Heart left ventricle (tissue), 13 donors: ENCODE measurements at regions not wholly inside any gene's neighbourhood (a gene's known extent, or its start where the extent isn't known, plus 50 kb on each side); places are given as distances from the start of the nearest gene placed in this dataset.

Experiments used
- CTCF ChIP-seq, 12 donors: fragments of 200-600 bp; sonication (generic) in 4 of 12; IDR thresholded peaks; one replicate each; pipeline versions ENCODE4 v1.5.0 to v1.8.0; 2018 to 2022; ENCODE audit warnings: antibody characterized with exemption in 12 of 12, mild to moderate bottlenecking in 5 of 12
- POLR2A ChIP-seq, 2 donors: fragments of 450-650 bp; IDR thresholded peaks; one replicate each; pipeline ENCODE4 v1.6.1; 2017; ENCODE audit warnings: antibody characterized with exemption in 2 of 2, mild to moderate bottlenecking in 2 of 2, moderate library complexity in 2 of 2
- donor health status: ischemic (EF 13 %, LVEDD 7.1; RV severe dilation, severe dysfunction).
- donor health status: DM: no; HTN: yes; CAD: no.
- donor health status: DM: no; HTN: no; CAD: no.
- donor health status: ischemic (EF 25% LVEDD 6.9; RV normal size, moderate dysfunction).
- donor health status: ischemic (EF 25% LVEDD 5.7; RV mildly dilated, moderate dysfunction).
- donor health status: ischemic (EF 35%, LVEDD 5.7; RV mildly dilated, moderate dysfunction).
- donor health status: nonischemic (EF 11% LVEDD 7.7; RV severe dilation, severe dysfunction).
- donor health status: DM: yes; HTN: yes; CAD: no.
- donor health status: PGD.
- donor health status: ischemic (EF 29% LVEDD 5.4; RV normal size, mild dysfunction).
- donor health status: nonischemic (EF 23%, LVEDD 6.1; RV moderate dilation, normal function).

- TF ChIP-seq CTCF (IDR thresholded peaks at IDR 0.05) (no peak), POLR2A (IDR thresholded peaks at IDR 0.05) (no peak)
Observed at GRCh38 chr6:44057238-44057930, 69.9 kb downstream of the MRPL14 start.
